NT2/D1 (cell line): ENCODE measurements at regions not wholly inside any gene's neighbourhood (a gene's known extent, or its start where the extent isn't known, plus 50 kb on each side); places are given as distances from the start of the nearest gene placed in this dataset.

ENCODE experiments used
- DNase-seq: peaks from one replicate; pipeline ENCODE4 v3.0.0-alpha.2; 2011; ENCODE audit warnings: low read depth, low spot score
- H3K27me3 ChIP-seq: 2 replicates; pipeline ENCODE4 v1.6.0; 2011; ENCODE audit warnings: mild to moderate bottlenecking; ENCODE audit not compliant: insufficient read length, insufficient read depth
- H3K36me3 ChIP-seq: 2 replicates; pipeline ENCODE4 v1.6.1; 2011; ENCODE audit warnings: mild to moderate bottlenecking, low read length, mixed read lengths; ENCODE audit not compliant: insufficient read depth, insufficient read length
- H3K4me1 ChIP-seq: 2 replicates; pipeline ENCODE4 v1.5.1; 2011; ENCODE audit not compliant: insufficient read depth, insufficient read length
- H3K4me3 ChIP-seq: 2 replicates; pipeline ENCODE4 v1.5.1; 2011; ENCODE audit warnings: low read depth; ENCODE audit not compliant: insufficient read length
- H3K9ac ChIP-seq: 2 replicates; pipeline ENCODE4 v1.6.0; 2011; ENCODE audit warnings: low read depth; ENCODE audit not compliant: insufficient read length
- H3K9me3 ChIP-seq: 2 replicates; pipeline ENCODE4 v1.5.1; 2011; ENCODE audit warnings: mild to moderate bottlenecking, low read length; ENCODE audit not compliant: insufficient read depth
- SUZ12 ChIP-seq: IDR thresholded peaks from 2 replicates; pipeline ENCODE4 v1.6.1; 2011; ENCODE audit not compliant: insufficient read length, insufficient read depth; ENCODE audit errors: extremely low read depth
- YY1 ChIP-seq: IDR thresholded peaks from 2 replicates; pipeline ENCODE4 v1.6.1; 2011; ENCODE audit not compliant: insufficient read length, insufficient read depth
- ZNF274 ChIP-seq: IDR thresholded peaks from 2 replicates; pipeline ENCODE4 v1.6.1; 2011; ENCODE audit warnings: mild to moderate bottlenecking, low read depth, low read length

GRCh38 chr9:3578786-3579185, 53.0 kb upstream of the RFX3 start:
- DNase-seq = no peak
- Histone ChIP-seq H3K4me3 (no peak overlapping the region), H3K27me3 (no peaks in the 10 kb centered on the region), H3K9me3 (peaks cover 4% of the 10 kb centered on the region; the same call in 1 of the 2 replicates), H3K4me1 (no peaks in the 10 kb centered on the region), H3K36me3 (no peaks in the 10 kb centered on the region), H3K9ac (no peak overlapping the region)
- TF ChIP-seq YY1 (no peak), ZNF274 (no peak), SUZ12 (no peak)

- Histone ChIP-seq H3K36me3 (no peaks in the 10 kb centered on the region), H3K4me3 (no peak overlapping the region), H3K4me1 (no peaks in the 10 kb centered on the region), H3K27me3 (no peaks in the 10 kb centered on the region), H3K9me3 (peaks cover 4% of the 10 kb centered on the region; the same call in 1 of the 2 replicates), H3K9ac (no peak overlapping the region)
- TF ChIP-seq YY1 = no peak
- no peak for TF ChIP-seq SUZ12
- no peak for TF ChIP-seq ZNF274
- no peak for DNase-seq
Measured at GRCh38 chr9:3576328-3576727, 50.5 kb upstream of the RFX3 start.

GRCh38 chr9:3575821-3576220, 50.0 kb upstream of the RFX3 start:
- H3K9ac ChIP-seq = no peak overlapping the region
- no peak for DNase-seq
- H3K9me3 ChIP-seq = peaks cover 3% of the 10 kb centered on the region; the same call in 1 of the 2 replicates
- no peak overlapping the region for H3K4me3 ChIP-seq
- H3K36me3 ChIP-seq = no peaks in the 10 kb centered on the region
- TF ChIP-seq ZNF274 = no peak
- no peak for TF ChIP-seq YY1
- TF ChIP-seq SUZ12 = no peak
- H3K4me1 ChIP-seq = no peaks in the 10 kb centered on the region
- H3K27me3 ChIP-seq = no peaks in the 10 kb centered on the region
